BLaER1 treated with 17β-estradiol and CSF1 and Interleukin-3, amounts not matched to agents 10 nM and 100 nM (cell line): ENCODE measurements at regions not wholly inside any gene's neighbourhood (a gene's known extent, or its start where the extent isn't known, plus 50 kb on each side); places are given as distances from the start of the nearest gene placed in this dataset.
"Not testable (repeated sequence)": the region's sequence is repeated elsewhere in the genome, so short reads cannot be mapped to it uniquely, and the experiment has no call there.

Source experiments
- H3K27ac ChIP-seq, 11 experiments: shearing (Covaris generic); formaldehyde crosslinking; 2 replicates each; pipeline ENCODE4 v1.8.1; 2022
- H3K27me3 ChIP-seq, 11 experiments: shearing (Covaris generic); formaldehyde crosslinking; 2 replicates each; pipeline ENCODE4 v1.8.1; 2022
- H3K36me3 ChIP-seq, 11 experiments: shearing (Covaris generic); formaldehyde crosslinking; 2 replicates each; pipeline ENCODE4 v1.8.1; 2022
- H3K4me1 ChIP-seq, 10 experiments: shearing (Covaris generic); formaldehyde crosslinking; 2 replicates each; pipeline ENCODE4 v1.8.1; 2022
- H3K4me2 ChIP-seq, 11 experiments: shearing (Covaris generic); formaldehyde crosslinking; 2 replicates each; pipeline ENCODE4 v1.8.1; 2022
- H3K4me3 ChIP-seq, 10 experiments: shearing (Covaris generic); formaldehyde crosslinking; 2 replicates each; pipeline ENCODE4 v1.8.1; 2022
- H3K9ac ChIP-seq, 11 experiments: shearing (Covaris generic); formaldehyde crosslinking; 2 replicates each; pipeline ENCODE4 v1.8.1; 2022
- H3K9me3 ChIP-seq, 11 experiments: shearing (Covaris generic); formaldehyde crosslinking; replicated peaks in 1 of 11; 2 replicates each; pipeline ENCODE4 v1.8.1; 2022
- H4K20me1 ChIP-seq, 11 experiments: shearing (Covaris generic); formaldehyde crosslinking; 2 replicates each; pipeline ENCODE4 v1.8.1; 2022
- Cebpa-rat ChIP-seq, 11 experiments: shearing (Covaris generic); IDR thresholded peaks; 2 replicates each; pipeline ENCODE4 v1.8.1; 2022

DNA sequence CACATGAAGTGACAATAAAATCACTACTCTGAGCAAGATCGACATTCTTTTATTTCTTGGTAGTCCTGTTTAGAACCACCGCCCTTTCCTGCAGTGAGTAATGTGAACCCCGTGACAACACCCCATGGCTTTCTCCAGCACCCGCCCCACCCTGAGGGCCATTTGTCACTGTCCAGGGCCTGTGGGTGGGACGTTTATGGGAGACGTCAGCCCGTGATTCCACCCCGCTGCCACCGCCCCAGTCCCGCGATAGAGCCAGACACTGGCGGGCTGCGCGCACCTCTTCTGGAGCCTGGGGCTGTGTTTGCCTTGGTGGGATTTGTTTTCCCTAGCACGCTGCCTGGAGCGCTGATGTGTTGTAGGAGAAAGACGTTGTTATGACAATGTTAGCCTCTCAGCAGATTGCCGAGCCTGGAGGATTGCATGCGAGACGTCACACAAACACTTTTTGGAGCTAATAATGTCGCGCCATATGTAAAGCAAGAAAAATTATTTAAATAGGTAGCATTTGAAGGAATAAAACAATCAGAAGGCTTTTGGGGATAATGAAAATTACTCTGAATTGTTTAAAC is 263.7 kb downstream of the TEX29 start:
- no peak for TF ChIP-seq Cebpa-rat (IDR thresholded peaks at IDR 0.05)
- Histone ChIP-seq H3K27ac (no peak overlapping the region), H3K9me3 (peaks cover 11 to 19% (median 14%) of the 10 kb centered on the region in 11 experiments; a peak in 21 of 22 replicates), H3K4me1 (peaks cover 16 to 100% (median 83%) of the 10 kb centered on the region in 10 experiments), H3K4me3 (no peak overlapping the region), H3K4me2 (peak overlapping the region in 7 of 11 experiments; percentile 5 to 90 (median 69); a peak in 13 of 22 replicates), H4K20me1 (no peaks in the 10 kb centered on the region), H3K9ac (no peak overlapping the region), H3K27me3 (peaks cover 0 to 15% (median 0%) of the 10 kb centered on the region in 11 experiments; a peak in 3 of 22 replicates), H3K36me3 (no peaks in the 10 kb centered on the region)

DNA sequence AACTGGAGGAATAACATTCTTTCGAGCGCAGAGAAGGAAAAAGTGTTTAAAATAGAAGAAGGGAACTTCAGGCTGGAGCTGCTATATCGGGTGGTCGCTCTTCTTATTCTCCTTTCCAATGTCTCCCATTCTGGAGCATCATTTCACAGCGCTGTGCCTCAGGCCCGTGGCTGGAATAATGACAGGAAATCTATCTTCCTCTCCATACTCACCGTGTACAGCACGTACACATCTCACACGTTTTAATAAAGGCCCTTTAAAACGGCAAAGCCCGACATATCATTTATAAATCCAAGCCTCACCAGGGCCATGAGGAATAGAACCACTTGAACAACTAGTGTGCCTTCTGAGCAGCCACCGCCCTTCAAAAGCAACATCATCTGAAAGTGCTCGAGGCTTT is 264.4 kb downstream of the TEX29 start:
- peak overlapping the region in 8 of 11 experiments; percentile 42 to 90 (median 82); a peak in 13 of 22 replicates for H3K4me2 ChIP-seq
- TF ChIP-seq Cebpa-rat (IDR thresholded peaks at IDR 0.05) = no peak
- H3K9me3 ChIP-seq = peaks cover 8 to 12% (median 9%) of the 10 kb centered on the region in 11 experiments; a peak in 21 of 22 replicates
- H3K4me3 ChIP-seq = no peak overlapping the region
- peaks cover 16 to 99% (median 88%) of the 10 kb centered on the region in 10 experiments for H3K4me1 ChIP-seq
- peaks cover 0 to 15% (median 0%) of the 10 kb centered on the region in 11 experiments; a peak in 3 of 22 replicates for H3K27me3 ChIP-seq
- H3K9ac ChIP-seq = no peak overlapping the region
- no peaks in the 10 kb centered on the region for H4K20me1 ChIP-seq
- H3K36me3 ChIP-seq = no peaks in the 10 kb centered on the region
- no peak overlapping the region for H3K27ac ChIP-seq

DNA sequence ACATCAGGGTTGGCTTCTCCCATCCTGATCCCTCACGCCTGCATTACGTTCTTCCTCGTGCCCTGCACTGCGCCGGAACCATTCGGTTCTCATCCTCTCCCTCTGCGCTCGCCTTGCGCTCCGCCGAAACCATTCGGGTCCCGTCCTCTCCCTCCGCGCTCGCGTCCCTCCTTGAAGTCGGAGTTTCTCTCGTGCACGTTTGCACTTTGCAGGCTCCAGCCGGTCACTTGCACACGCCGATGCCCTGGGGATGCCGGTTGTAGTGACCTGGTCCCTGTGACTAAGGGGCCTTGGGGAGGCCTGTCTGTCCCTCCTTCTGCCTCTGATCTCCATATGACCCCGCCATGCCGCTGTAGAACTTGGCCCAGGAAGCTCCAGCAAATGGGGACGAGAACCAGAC is 265.8 kb downstream of the TEX29 start:
- Histone ChIP-seq H3K9ac (peak overlapping the region in 1 of 11 experiments; percentile 21; a peak in 1 of 22 replicates), H3K36me3 (no peaks in the 10 kb centered on the region)

DNA sequence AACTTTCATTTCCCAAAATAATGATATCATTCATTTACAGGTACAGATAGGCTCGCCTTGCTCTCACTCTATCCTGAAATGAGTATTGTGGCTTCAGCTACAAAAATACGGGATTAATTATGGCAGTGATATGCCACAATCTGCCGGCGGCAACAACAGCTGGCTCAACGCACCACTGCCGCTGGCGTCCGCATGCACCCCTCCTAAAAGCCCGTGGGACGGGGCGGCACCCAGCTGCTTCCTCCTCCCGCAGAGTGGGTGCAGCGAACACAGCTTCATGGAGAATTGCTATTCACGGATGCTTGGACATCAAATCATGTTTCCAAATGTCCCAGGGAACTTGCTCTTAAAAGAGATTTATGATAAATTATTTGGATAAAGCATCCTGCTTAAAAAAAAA is 266.8 kb downstream of the TEX29 start:
- peaks cover 0 to 15% (median 0%) of the 10 kb centered on the region in 11 experiments; a peak in 3 of 22 replicates for H3K27me3 ChIP-seq
- H3K9me3 ChIP-seq = peaks cover 0 to 7% (median 0%) of the 10 kb centered on the region in 11 experiments; a peak in 3 of 22 replicates

More for the DNA sequence above, 265.8 kb downstream of the TEX29 start:
- H3K27ac ChIP-seq = peak overlapping the region in 4 of 11 experiments; percentile 2 to 69 (median 42); a peak in 4 of 22 replicates
- H3K9me3 ChIP-seq = peaks cover 0 to 4% (median 0%) of the 10 kb centered on the region in 11 experiments; a peak in 2 of 22 replicates
- no peak overlapping the region for H3K4me3 ChIP-seq
- peak overlapping the region in 10 of 11 experiments; percentile 70 to 90 (median 80); a peak in 20 of 22 replicates for H3K4me2 ChIP-seq
- TF ChIP-seq Cebpa-rat (IDR thresholded peaks at IDR 0.05) = no peak
- H3K4me1 ChIP-seq = peaks cover 16 to 99% (median 79%) of the 10 kb centered on the region in 10 experiments
- no peaks in the 10 kb centered on the region for H4K20me1 ChIP-seq
- H3K27me3 ChIP-seq = peaks cover 0 to 15% (median 0%) of the 10 kb centered on the region in 11 experiments; a peak in 3 of 22 replicates

DNA sequence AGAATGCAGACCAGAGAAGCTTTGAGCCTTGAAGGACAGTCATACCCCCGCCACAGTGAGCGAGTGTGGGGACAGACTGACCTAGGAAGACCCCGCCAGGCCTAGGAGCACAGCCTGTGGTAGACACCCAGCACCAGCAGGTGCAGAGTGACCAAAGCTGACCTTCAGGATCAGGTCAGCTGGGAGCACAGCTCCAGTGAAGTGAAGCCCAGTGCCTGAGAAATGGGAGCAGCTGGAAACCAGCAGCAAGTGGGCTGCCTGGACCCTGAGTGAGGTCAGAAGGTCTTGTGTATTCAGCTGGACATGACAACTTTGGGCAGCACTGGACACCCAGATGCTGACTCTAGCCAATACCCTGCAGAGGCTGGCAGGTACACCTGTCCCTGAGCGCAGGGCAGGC is 268.9 kb downstream of the TEX29 start:
- Histone ChIP-seq H3K27me3 (peaks cover 0 to 15% (median 0%) of the 10 kb centered on the region in 11 experiments; a peak in 3 of 22 replicates), H3K4me3 (no peak overlapping the region), H3K9me3 (peaks cover 0 to 14% (median 0%) of the 10 kb centered on the region in 11 experiments; a peak in 6 of 22 replicates), H3K4me2 (peak overlapping the region in 8 of 11 experiments; percentile 70 to 90 (median 82); a peak in 16 of 22 replicates), H4K20me1 (no peaks in the 10 kb centered on the region), H3K36me3 (no peaks in the 10 kb centered on the region), H3K9ac (no peak overlapping the region), H3K4me1 (peaks cover 16 to 68% (median 52%) of the 10 kb centered on the region in 10 experiments), H3K27ac (no peak overlapping the region)
- no peak for TF ChIP-seq Cebpa-rat (IDR thresholded peaks at IDR 0.05)

More for the DNA sequence above, 266.8 kb downstream of the TEX29 start:
- H3K4me1 ChIP-seq = peaks cover 16 to 89% (median 71%) of the 10 kb centered on the region in 10 experiments
- H3K9ac ChIP-seq = peak overlapping the region in 1 of 11 experiments; percentile 53; a peak in 1 of 22 replicates
- H3K36me3 ChIP-seq = no peaks in the 10 kb centered on the region
- peak overlapping the region in 2 of 10 experiments; percentile 10 to 22; a peak in 4 of 20 replicates for H3K4me3 ChIP-seq
- peak overlapping the region in 5 of 11 experiments; percentile 1 to 69 (median 61); a peak in 9 of 22 replicates for H3K27ac ChIP-seq
- peak overlapping the region; percentile 70 to 90 (median 80) for H3K4me2 ChIP-seq
- H4K20me1 ChIP-seq = no peaks in the 10 kb centered on the region
- no peak for TF ChIP-seq Cebpa-rat (IDR thresholded peaks at IDR 0.05)

DNA sequence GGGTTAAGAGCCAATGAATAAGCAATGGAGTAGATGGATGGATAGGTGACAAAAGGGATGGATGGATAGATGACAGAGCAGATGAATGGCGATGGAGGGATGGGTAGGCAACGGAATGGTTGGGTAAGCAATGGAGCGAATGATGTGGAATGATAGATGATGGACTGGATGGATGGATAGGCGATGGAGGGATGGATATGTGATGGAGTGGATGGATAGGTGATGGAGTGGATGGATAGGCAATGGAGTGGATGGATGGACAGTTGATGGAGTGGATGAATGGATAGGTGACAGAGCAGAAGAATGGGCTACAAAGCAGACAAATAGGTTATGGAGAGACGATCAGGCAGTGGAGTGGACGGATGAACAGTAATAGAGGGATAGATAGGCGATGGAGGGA is 269.6 kb downstream of the TEX29 start:
- Histone ChIP-seq H3K4me1 (peaks cover 16 to 63% (median 47%) of the 10 kb centered on the region in 10 experiments), H4K20me1 (no peaks in the 10 kb centered on the region), H3K27ac (no peak overlapping the region), H3K36me3 (no peaks in the 10 kb centered on the region), H3K9ac (no peak overlapping the region), H3K4me3 (no peak overlapping the region), H3K9me3 (peaks cover 0 to 14% (median 0%) of the 10 kb centered on the region in 11 experiments; a peak in 6 of 22 replicates), H3K27me3 (peaks cover 0 to 15% (median 0%) of the 10 kb centered on the region in 11 experiments; a peak in 3 of 22 replicates), H3K4me2 (peak overlapping the region in 3 of 11 experiments; percentile 81 to 90 (median 84); a peak in 1 of 22 replicates)
- no peak for TF ChIP-seq Cebpa-rat (IDR thresholded peaks at IDR 0.05)

DNA sequence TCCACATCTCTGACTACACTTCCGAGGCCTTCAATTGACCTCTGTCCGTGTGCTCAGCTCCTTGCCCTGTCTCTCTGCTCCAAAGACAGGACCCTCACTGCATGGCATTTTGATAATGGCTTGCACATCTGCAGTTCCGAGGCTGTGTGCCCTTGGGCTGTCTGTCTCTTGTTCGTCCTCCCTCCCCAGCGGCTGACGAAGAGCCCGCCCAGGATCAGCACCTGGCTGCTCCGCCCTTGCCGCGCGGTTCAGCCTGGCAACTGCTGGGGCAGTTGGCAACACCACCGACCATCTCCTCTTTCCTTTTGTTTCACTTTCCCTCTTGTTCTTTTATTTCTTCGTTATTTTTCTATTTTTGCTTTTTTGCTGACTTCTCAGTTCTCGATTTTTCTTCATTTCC is 270.4 kb downstream of the TEX29 start:
- Histone ChIP-seq H3K27me3 (peaks cover 0 to 15% (median 0%) of the 10 kb centered on the region in 11 experiments; a peak in 3 of 22 replicates), H3K4me2 (peak overlapping the region in 6 of 11 experiments; percentile 20 to 43 (median 30); a peak in 9 of 22 replicates), H3K9ac (no peak overlapping the region), H3K27ac (no peak overlapping the region), H3K36me3 (no peaks in the 10 kb centered on the region), H4K20me1 (no peaks in the 10 kb centered on the region), H3K4me3 (no peak overlapping the region), H3K9me3 (peaks cover 0 to 14% (median 0%) of the 10 kb centered on the region in 11 experiments; a peak in 6 of 22 replicates), H3K4me1 (peaks cover 16 to 62% (median 39%) of the 10 kb centered on the region in 10 experiments)
- TF ChIP-seq Cebpa-rat (IDR thresholded peaks at IDR 0.05) = no peak

DNA sequence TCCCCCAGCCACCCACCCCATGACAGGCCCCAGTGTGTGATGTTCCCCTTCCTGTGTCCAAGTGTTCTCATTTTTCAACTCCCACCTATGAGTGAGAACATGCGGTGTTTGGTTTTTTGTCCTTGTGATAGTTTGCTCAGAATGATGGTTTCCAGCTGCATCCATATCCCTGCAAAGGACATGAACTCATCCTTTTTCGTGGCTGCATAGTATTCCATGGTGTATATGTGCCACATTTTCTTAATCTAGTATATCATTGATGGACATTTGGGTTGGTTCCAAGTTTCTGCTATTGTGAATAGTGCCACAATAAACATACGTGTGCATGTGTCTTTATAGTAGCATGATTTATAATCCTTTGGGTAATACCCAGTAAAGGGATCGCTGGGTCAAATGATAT is 273.0 kb downstream of the TEX29 start:
- H3K9ac ChIP-seq, H4K20me1 ChIP-seq, H3K27me3 ChIP-seq, H3K4me2 ChIP-seq, H3K4me3 ChIP-seq, H3K27ac ChIP-seq, H3K36me3 ChIP-seq: not testable (repeated sequence)
- Histone ChIP-seq H3K9me3 (peaks cover 0 to 14% (median 0%) of the 10 kb centered on the region in 11 experiments; a peak in 6 of 22 replicates), H3K4me1 (peaks cover 0 to 53% (median 26%) of the 10 kb centered on the region in 10 experiments; a peak in 16 of 20 replicates)

DNA sequence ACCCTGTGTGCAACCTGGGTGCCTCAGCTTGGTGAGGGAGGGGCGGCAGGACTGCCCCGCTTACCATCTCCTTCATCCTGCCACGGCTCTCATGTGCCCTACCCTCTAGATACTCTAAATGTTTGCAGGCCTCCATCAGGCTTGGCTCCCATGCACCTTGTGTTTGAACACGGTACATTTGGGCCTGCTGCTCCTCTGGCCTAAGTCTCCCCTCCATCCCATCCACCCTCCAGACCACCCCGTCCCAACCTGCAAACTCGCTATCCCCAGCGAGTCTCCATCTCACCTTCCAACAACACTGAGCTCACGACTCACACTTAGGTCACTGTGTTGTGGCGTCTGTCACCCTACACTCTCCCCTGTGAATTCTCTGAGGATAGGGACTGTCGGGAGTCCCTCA is 274.2 kb downstream of the TEX29 start:
- Histone ChIP-seq H3K27me3 (no peaks in the 10 kb centered on the region), H3K4me2 (0 out of 22 replicates have a peak overlapping the region, but pooled peaks of 1 of the 11 experiments have one; percentile 3)
- no peak for TF ChIP-seq Cebpa-rat (IDR thresholded peaks at IDR 0.05)

More for the DNA sequence above, 274.2 kb downstream of the TEX29 start:
- no peaks in the 10 kb centered on the region for H4K20me1 ChIP-seq
- peaks cover 0 to 14% (median 0%) of the 10 kb centered on the region in 11 experiments; a peak in 6 of 22 replicates for H3K9me3 ChIP-seq
- H3K27ac ChIP-seq = no peak overlapping the region
- no peaks in the 10 kb centered on the region for H3K36me3 ChIP-seq
- peaks cover 11 to 53% (median 26%) of the 10 kb centered on the region in 10 experiments; a peak in 18 of 20 replicates for H3K4me1 ChIP-seq
- H3K9ac ChIP-seq = no peak overlapping the region
- no peak overlapping the region for H3K4me3 ChIP-seq
